Occipital lobe (tissue), 1 donor: ENCODE measurements at regions not wholly inside any gene's neighbourhood (a gene's known extent, or its start where the extent isn't known, plus 50 kb on each side); places are given as distances from the start of the nearest gene placed in this dataset.

ENCODE experiments used
- DNase-seq: peaks from one replicate; lab custom pipeline; 2025; lab: John Stamatoyannopoulos, UW

DNA sequence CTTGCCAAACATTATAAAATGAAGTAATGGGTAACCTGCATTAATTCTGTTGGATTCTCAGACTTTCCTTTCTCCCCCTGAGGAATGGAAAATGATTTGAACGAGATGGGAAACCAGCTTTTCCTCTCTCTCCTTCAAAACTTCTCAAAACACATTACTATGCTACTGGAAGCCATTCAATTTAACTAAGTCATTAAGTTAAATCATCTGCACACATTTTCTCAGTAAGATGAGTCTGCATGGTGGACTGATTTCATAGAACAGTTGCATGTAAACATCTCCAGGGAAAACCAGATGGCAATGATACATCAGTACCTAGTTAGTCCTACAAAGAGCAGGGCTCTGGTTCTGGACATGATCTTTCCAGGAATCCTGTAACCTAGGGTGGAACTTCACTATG is 59.9 kb downstream of the BMP4 start:
- DNase-seq, result no peak

- no peak for DNase-seq
These were observed 62.2 kb downstream of the BMP4 start for GRCh38 chr14:53894456-53894855.

DNA sequence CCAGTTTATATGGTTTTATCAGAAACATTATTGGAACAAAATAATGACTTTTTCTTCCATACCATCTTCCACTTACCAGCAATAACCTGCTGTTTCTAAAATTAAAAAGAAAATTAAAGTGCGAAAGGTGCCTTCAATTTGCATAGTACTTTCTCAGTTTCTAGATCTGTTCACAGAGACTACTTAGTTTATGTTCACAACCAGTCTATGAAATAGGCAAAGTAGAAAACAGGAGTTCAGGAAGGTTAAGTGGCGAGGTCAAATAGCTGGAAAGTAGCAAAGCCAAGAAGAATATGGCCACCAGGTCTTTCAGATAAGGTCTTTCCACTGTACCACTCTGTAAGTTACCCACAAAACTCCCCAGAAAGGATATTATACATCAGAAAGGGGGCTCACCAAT is 63.3 kb downstream of the BMP4 start:
- no peak for DNase-seq

- no peak for DNase-seq
These were observed 66.0 kb downstream of the BMP4 start for GRCh38 chr14:53890611-53891101.

GRCh38 chr14:53888535-53889386 is 67.9 kb downstream of the BMP4 start:
- DNase-seq, result no peak

DNA sequence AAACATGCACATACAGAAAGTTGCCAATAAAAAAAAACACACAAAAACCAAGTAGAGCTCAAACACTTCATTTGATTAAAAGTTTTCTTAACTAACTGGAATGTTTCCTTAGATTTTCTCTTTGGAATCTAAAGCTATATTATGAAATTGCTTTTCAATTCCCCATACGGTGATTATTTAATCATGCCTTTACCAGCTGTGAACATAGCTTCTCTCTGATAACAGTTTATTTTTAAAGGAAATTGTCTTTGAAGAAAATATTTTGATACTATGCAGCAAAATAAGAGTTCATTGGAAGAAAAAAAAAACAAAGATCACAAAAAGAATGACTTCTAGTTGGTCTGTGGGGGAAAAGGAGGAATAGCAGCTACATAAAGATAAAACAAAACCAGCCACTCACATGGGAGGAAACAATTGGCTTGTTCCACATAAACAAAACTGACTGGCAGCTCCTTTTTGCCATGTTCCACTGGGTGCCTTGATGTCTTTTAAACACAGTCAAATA is 71.4 kb downstream of the BMP4 start:
- no peak for DNase-seq

- DNase-seq, result no peak
These were observed 72.0 kb downstream of the BMP4 start for GRCh38 chr14:53884601-53885000.

GRCh38 chr14:53883739-53884138 is 72.9 kb downstream of the BMP4 start:
- DNase-seq, result no peak

DNA sequence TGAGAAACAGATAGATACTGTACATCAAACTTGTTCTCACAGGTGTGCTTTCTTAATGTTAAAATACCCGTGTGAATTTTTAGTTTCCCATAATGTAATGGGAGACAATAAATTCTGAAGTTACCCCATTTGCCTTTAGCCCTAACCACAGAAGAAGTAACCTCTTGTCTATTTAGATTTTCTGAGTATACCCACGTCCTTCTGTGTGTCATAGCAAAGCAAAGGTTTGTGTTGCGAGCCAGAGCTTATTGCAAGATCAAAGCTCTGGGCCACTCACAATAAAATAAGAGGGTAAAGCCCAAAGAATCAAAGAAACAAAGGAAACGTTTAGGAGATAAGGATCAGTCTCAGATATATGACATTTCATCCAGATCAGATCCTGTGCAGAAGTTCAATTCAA is 73.9 kb downstream of the BMP4 start:
- no peak for DNase-seq

- no peak for DNase-seq
These were observed 74.7 kb downstream of the BMP4 start for GRCh38 chr14:53881921-53882320.

GRCh38 chr14:53881161-53881871 is 75.3 kb downstream of the BMP4 start:
- DNase-seq, result no peak

GRCh38 chr14:53880761-53881160 is 75.9 kb downstream of the BMP4 start:
- no peak for DNase-seq

DNA sequence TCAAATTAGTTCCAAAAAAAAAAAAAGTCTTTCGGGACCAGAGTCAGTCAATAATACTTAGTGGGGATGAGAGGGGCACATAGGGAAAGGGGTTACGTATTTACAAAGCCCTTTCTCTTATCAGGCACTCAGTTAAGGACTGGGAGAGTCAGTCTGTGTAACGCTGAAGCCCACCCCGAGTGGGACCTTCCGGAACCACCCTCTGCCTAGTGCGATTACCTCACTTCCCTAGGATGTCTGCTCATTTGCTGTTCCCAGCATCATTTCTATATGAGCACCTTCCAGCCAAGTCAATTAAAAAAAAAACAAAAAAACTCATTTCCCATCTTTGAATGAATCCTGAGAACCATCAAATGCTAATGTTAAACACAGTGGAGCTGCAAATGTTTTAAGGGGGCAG is 76.9 kb downstream of the BMP4 start:
- no peak for DNase-seq

GRCh38 chr14:53879022-53879686 is 77.5 kb downstream of the BMP4 start:
- no peak for DNase-seq

DNA sequence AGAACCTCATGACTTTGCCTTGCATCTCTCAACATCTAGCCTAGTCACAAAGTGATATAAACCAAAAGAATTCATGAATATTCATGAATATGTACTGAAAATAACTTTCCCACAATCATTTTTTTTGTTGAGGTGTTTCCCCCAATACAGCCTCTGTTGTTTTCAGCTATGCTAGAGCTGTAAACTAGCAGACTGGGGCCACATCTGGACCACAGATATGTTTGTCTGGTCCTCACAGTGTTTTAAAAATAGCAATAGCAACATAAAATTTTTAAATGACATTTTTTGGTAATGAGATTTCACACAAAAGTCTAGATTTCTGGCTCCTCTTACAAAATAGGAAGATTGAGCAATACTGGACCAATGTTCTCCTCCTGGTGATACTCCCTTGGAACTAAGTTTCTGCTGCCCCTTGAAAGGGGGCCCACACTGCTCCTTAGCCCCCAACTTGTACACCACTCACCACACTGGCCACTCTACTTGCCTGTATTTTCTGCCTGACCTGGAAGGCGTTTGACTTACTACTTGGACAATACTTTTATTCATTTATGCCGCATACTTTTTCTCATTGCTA is 81.2 kb downstream of the BMP4 start:
- no peak for DNase-seq

DNA sequence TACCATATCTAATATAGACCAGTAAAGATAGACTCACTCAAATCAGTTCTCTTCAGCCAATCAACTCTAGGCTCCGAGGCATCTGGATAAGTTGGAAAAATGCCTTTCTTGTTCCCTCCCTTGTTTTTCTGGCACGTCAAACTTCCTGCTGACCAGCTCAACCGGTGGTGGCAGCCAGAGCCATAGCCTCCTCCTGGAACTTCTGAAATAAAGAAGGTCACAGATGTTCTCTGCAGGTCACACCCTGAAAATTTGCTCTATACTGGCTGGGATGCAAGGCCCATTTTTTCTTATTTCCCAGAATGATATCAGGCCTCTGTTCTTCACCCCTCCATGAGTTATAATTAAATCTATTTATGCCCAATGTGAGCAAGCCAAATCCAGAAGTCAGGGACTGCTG is 81.9 kb downstream of the BMP4 start:
- no peak for DNase-seq

GRCh38 chr14:53872681-53873089 is 83.9 kb downstream of the BMP4 start:
- DNase-seq, result no peak

- no peak for DNase-seq
These were observed 84.7 kb downstream of the BMP4 start for GRCh38 chr14:53871951-53872350.

GRCh38 chr14:53871011-53871410 is 85.6 kb downstream of the BMP4 start:
- no peak for DNase-seq

DNA sequence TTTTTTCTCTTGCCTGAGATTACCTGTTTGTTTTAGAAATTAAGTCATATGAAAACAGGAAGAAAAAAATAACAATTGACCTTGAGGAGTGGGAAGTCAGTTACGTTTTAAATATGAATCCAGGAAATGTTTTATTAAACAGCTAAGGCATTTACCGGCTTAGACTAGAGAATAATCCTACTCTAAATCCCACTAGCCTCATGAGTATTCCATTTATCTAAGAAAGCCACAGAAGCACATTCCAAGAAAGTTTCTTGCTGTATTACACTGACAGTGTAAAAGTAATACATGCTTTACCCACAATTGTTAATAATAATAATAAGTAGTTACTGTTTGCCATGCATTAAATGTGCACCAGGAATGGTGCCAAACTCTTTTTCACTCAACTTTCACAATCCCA is 90.9 kb downstream of the BMP4 start:
- DNase-seq, result no peak

DNA sequence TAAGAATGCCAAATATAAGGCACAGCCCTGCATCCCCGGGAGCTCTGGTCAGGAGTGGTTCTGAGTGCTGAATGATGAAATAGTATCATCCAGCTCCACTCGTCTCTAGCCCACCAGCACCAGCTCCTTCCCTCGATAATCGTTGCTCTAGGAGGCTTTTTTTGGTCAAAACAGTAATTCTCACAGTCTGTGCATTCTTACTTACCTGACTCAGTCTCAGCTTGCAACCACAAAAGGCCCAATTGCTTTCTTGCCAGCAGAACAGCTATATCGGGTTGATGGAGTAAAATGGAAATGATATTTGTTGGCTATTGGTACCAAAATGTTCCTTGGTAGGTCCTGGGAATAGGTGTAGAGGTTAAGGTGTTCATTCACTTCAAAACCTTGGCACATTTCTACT is 94.8 kb downstream of the BMP4 start:
- no peak for DNase-seq

- DNase-seq, result no peak
These were observed 98.3 kb downstream of the BMP4 start for GRCh38 chr14:53858345-53858684.
